ENCODE measurements at regions not wholly inside any gene's neighbourhood (a gene's known extent, or its start where the extent isn't known, plus 50 kb on each side); places are given as distances from the start of the nearest gene placed in this dataset.
"Not testable (repeated sequence)": the region's sequence is repeated elsewhere in the genome, so short reads cannot be mapped to it uniquely, and the experiment has no call there.

- not testable (repeated sequence) for TF ChIP-seq CTCF (IDR thresholded peaks at IDR 0.05; ENCODE audit: low read depth, low read length, poor library complexity, severe bottlenecking); EZH2phosphoT487 (IDR thresholded peaks at IDR 0.05; ENCODE audit: borderline replicate concordance, low read length)
These were observed 730.3 kb downstream of the TRHDE start for GRCh38 chr12:73002504-73002903.

Data from DOHH2 (cell line).